ENCODE measurements at regions not wholly inside any gene's neighbourhood (a gene's known extent, or its start where the extent isn't known, plus 50 kb on each side); places are given as distances from the start of the nearest gene placed in this dataset.

- Histone ChIP-seq H3K9me2 (replicated peaks; ENCODE audit: insufficient read depth, low read length) (no peaks in the 10 kb centered on the region), H3K9me3 (replicated peaks; ENCODE audit: insufficient read depth, low read length) (no peaks in the 10 kb centered on the region), H3K36me3 (replicated peaks; ENCODE audit: insufficient read depth, low read length) (no peaks in the 10 kb centered on the region), H4K20me1 (ENCODE audit: insufficient read depth, low read length) (no peaks in the 10 kb centered on the region), H3K27ac (ENCODE audit: low read length) (no peak overlapping the region), H3K4me1 (ENCODE audit: low read length) (no peaks in the 10 kb centered on the region), H3K79me2 (ENCODE audit: low read length) (no peaks in the 10 kb centered on the region), H3F3A (ENCODE audit: insufficient read depth, low read length) (no peaks in the 10 kb centered on the region), H3K4me2 (ENCODE audit: low read depth, low read length) (no peak overlapping the region), H2AFZ (ENCODE audit: low read length) (no peak overlapping the region), H3K4me3 (ENCODE audit: low read length) (no peak overlapping the region), H3K27me3 (replicated peaks; ENCODE audit: insufficient read depth, low read length) (no peaks in the 10 kb centered on the region), H3K9ac (ENCODE audit: low read length) (no peak overlapping the region)
- DNase-seq, result no peak
- TF ChIP-seq EZH2phosphoT487 (IDR thresholded peaks at IDR 0.05; ENCODE audit: low read length) (no peak), CTCF (IDR thresholded peaks at IDR 0.05; ENCODE audit: low read length) (no peak), EZH2 (optimal IDR thresholded peaks at IDR 0.05; ENCODE audit: low read depth, low read length) (no peak)
Measured at GRCh38 chr4:123477711-123478209, 81.2 kb downstream of the SPRY1 start.

- H3K27ac ChIP-seq (ENCODE audit: low read length), result no peak overlapping the region
- H3K36me3 ChIP-seq (replicated peaks; ENCODE audit: insufficient read depth, low read length), result no peaks in the 10 kb centered on the region
- H3K4me3 ChIP-seq (ENCODE audit: low read length), result no peak overlapping the region
- no peaks in the 10 kb centered on the region for H3K27me3 ChIP-seq (replicated peaks; ENCODE audit: insufficient read depth, low read length)
- no peaks in the 10 kb centered on the region for H3K9me2 ChIP-seq (replicated peaks; ENCODE audit: insufficient read depth, low read length)
- TF ChIP-seq EZH2 (optimal IDR thresholded peaks at IDR 0.05; ENCODE audit: low read depth, low read length) (no peak), CTCF (IDR thresholded peaks at IDR 0.05; ENCODE audit: low read length) (no peak), EZH2phosphoT487 (IDR thresholded peaks at IDR 0.05; ENCODE audit: low read length) (no peak)
- no peak overlapping the region for H2AFZ ChIP-seq (ENCODE audit: low read length)
- no peaks in the 10 kb centered on the region for H3K79me2 ChIP-seq (ENCODE audit: low read length)
- no peaks in the 10 kb centered on the region for H3F3A ChIP-seq (ENCODE audit: insufficient read depth, low read length)
- DNase-seq, result no peak
- no peaks in the 10 kb centered on the region for H3K9me3 ChIP-seq (replicated peaks; ENCODE audit: insufficient read depth, low read length)
- H4K20me1 ChIP-seq (ENCODE audit: insufficient read depth, low read length), result no peaks in the 10 kb centered on the region
- no peak overlapping the region for H3K4me2 ChIP-seq (ENCODE audit: low read depth, low read length)
- H3K9ac ChIP-seq (ENCODE audit: low read length), result no peak overlapping the region
- H3K4me1 ChIP-seq (ENCODE audit: low read length), result no peaks in the 10 kb centered on the region
Measured at GRCh38 chr4:123478859-123479345, 82.3 kb downstream of the SPRY1 start.

GRCh38 chr4:123479944-123480343 lies 83.3 kb downstream of the SPRY1 start:
- no peak overlapping the region for H3K4me2 ChIP-seq (ENCODE audit: low read depth, low read length)
- H2AFZ ChIP-seq (ENCODE audit: low read length), result no peak overlapping the region
- no peaks in the 10 kb centered on the region for H3K9me2 ChIP-seq (replicated peaks; ENCODE audit: insufficient read depth, low read length)
- no peak overlapping the region for H3K4me3 ChIP-seq (ENCODE audit: low read length)
- no peaks in the 10 kb centered on the region for H3F3A ChIP-seq (ENCODE audit: insufficient read depth, low read length)
- TF ChIP-seq EZH2phosphoT487 (IDR thresholded peaks at IDR 0.05; ENCODE audit: low read length) (no peak), CTCF (IDR thresholded peaks at IDR 0.05; ENCODE audit: low read length) (no peak), EZH2 (optimal IDR thresholded peaks at IDR 0.05; ENCODE audit: low read depth, low read length) (no peak)
- H4K20me1 ChIP-seq (ENCODE audit: insufficient read depth, low read length), result no peaks in the 10 kb centered on the region
- no peak for DNase-seq
- H3K27ac ChIP-seq (ENCODE audit: low read length), result no peak overlapping the region
- H3K27me3 ChIP-seq (replicated peaks; ENCODE audit: insufficient read depth, low read length), result no peaks in the 10 kb centered on the region
- H3K79me2 ChIP-seq (ENCODE audit: low read length), result no peaks in the 10 kb centered on the region
- H3K9ac ChIP-seq (ENCODE audit: low read length), result no peak overlapping the region
- H3K36me3 ChIP-seq (replicated peaks; ENCODE audit: insufficient read depth, low read length), result no peaks in the 10 kb centered on the region
- H3K4me1 ChIP-seq (ENCODE audit: low read length), result no peaks in the 10 kb centered on the region
- no peaks in the 10 kb centered on the region for H3K9me3 ChIP-seq (replicated peaks; ENCODE audit: insufficient read depth, low read length)

Data from MM.1S (cell line).